Suppressor macrophage treated with lipopolysaccharide for 4 hours (primary cell): ENCODE measurements at regions not wholly inside any gene's neighbourhood (a gene's known extent, or its start where the extent isn't known, plus 50 kb on each side); places are given as distances from the start of the nearest gene placed in this dataset.
"Not testable (repeated sequence)": the region's sequence is repeated elsewhere in the genome, so short reads cannot be mapped to it uniquely, and the experiment has no call there.

ENCODE experiments used
- DNase-seq: peaks from one replicate; pipeline ENCODE4 v3.0.0-alpha.2; 2020

DNA sequence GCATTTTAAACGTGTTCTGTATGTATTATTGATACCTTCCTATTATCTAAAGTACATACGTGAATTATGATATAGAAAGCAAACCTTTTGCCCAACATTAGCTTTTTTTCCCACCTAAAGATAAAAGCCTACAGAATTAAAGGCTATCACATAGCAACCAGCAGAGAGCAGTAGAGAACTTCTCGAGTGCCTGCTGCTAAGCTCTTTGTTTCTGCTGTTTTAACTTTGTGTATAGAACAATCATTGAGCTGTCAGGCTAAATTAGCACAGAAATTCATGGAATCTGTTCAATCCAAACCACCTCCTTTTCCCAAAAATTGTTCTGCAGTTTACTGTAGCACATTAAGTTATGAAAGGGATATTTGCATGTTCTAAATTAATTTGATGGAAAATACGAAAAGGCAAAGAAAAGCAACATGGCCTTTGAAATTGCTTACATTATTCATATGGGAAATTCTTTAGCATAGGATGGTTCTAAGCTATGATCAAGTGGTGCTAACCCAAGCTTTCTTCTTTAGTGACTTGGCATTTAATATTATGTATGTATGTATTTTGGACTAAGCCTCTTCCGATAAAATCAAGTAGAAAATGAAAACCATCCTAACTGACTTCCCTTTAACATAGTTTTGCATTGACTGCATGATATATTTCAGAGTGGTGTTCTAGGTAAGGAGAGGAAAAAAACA is 1288.5 kb downstream of the GATA3 start:
- peak; percentile 31 for DNase-seq

DNA sequence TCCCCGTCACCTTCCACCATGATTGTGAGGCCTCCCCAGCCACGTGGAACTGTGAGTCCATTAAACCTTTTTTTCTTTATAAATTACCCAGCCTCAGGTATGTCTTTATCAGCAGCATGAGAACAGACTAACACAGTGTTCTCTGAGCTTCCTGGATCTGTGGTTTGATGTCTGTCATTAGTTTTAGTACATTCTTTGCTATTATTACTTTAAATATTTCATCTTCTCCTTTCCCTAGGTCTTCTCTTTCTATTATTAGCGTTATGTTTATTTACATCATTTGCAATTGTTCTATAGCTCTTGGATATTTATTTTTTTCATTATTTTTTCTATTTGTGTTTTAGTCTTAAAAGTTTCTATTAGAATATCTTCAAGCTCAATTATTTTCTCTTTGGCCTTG is 1293.4 kb downstream of the GATA3 start:
- DNase-seq = not testable (repeated sequence)

DNA sequence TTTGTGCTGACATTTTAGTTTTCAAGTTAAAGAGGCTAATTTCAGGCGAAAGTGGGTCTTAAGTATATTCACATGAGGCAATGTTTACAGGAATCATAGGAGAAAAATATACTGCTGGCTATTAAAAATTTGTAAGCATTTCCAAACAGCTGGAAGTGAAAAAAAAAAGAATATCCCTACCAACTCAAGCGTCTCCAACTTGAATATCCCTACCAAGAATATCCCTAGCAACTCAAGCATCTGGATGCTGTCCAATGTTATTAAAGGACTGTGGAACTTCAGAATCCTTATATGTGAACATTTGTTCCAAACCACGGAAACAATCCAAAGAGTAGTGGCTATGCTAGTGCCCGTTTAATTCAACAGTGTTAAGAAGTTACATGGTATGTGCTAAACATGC is 1303.0 kb downstream of the GATA3 start:
- DNase-seq = no peak

- no peak for DNase-seq
These were observed 1308.2 kb downstream of the GATA3 start for GRCh38 chr10:9362721-9363120.

- no peak for DNase-seq
These were observed 1324.7 kb downstream of the GATA3 start for GRCh38 chr10:9379183-9379582.

- DNase-seq = no peak
These were observed 1327.4 kb downstream of the GATA3 start for GRCh38 chr10:9381733-9382532.

- no peak for DNase-seq
These were observed 1328.0 kb downstream of the GATA3 start for GRCh38 chr10:9382533-9382866.

GRCh38 chr10:9390516-9390915 is 1336.0 kb downstream of the GATA3 start:
- no peak for DNase-seq

- DNase-seq = no peak
These were observed 1344.9 kb downstream of the GATA3 start for GRCh38 chr10:9399275-9399983.

DNA sequence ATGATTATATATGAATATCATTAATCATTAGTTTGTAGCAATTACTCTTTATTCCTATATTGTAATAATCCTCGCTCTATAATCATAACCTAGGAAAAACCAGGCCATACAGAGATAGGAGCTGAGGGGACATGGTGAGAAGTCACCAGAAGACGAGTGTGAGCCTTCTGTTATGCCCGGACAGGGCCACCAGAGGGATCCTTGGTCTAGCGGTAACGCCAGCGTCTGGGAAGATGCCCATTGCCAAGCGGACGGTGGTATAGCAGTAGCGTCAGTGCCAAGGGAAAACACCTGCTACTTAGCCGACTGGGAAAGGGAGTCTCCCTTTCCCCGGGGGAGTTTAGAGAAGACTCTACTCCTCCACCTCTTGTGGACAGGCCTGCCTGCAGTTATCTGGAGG is 1347.6 kb downstream of the GATA3 start:
- DNase-seq = not testable (repeated sequence)

- DNase-seq = not testable (repeated sequence)
These were observed 1348.2 kb downstream of the GATA3 start for GRCh38 chr10:9402507-9403195.

- not testable (repeated sequence) for DNase-seq
These were observed 1352.7 kb downstream of the GATA3 start for GRCh38 chr10:9407201-9407600.

DNA sequence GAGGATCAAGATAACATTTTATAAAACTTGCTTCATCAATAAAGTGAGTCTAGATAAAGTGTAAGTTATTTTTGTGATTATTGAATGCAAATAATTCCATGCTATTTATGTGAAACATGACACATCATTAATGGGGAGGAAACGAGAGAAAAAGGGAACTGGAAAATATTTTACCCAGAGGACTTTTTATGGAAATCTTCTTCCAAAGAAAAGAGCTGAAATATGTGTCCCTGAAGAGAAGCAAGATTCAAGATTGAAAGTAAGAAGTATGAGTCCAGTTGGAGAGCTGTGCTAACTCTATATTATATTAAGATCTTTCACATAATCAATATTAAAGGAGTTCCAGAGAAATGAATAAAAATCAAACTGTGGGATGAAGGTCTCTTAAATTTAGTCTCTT is 1361.8 kb downstream of the GATA3 start:
- no peak for DNase-seq

GRCh38 chr10:9419757-9420156 is 1365.3 kb downstream of the GATA3 start:
- DNase-seq = no peak

- DNase-seq = no peak
These were observed 1372.7 kb downstream of the GATA3 start for GRCh38 chr10:9427209-9427608.

GRCh38 chr10:9437131-9437530 is 1382.6 kb downstream of the GATA3 start:
- no peak for DNase-seq

DNA sequence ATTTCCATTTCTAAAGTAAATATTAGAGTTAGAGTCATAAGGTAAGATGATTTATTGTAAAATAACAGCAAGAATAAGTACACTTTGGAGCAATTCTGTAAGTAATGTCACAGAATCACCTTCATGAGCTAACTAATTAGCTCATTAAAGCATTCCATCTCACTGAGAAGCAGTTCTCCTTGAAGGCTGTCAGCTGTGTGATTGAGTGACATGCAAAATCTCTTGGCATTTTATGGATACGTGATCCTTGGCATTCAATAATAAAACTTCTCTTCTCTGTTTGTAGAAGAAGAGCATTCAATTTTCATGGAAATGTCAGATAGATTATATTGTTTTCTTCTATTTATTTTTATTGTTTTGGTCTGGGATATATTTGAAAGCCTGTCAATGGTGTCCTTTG is 1389.3 kb downstream of the GATA3 start:
- DNase-seq = no peak

GRCh38 chr10:9449530-9449929 is 1395.0 kb downstream of the GATA3 start:
- no peak for DNase-seq

DNA sequence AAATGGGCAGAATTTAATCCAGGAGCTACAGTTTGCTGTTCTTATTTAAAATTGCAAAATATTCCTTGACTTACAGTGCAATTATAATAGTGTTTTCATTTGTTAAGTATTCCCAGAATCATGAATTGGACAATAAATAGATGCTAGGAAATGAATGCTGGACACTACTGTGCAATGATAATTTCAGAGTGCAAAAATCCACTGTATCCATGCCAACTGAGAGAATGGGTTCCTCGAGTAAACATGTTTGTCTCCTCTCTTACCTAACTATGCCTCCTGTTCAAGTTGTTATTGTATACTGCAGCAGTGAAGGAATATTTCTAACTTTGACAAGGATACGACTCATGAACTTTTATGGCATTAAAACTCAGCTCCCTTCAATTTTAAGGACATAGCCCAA is 1396.3 kb downstream of the GATA3 start:
- no peak for DNase-seq

DNA sequence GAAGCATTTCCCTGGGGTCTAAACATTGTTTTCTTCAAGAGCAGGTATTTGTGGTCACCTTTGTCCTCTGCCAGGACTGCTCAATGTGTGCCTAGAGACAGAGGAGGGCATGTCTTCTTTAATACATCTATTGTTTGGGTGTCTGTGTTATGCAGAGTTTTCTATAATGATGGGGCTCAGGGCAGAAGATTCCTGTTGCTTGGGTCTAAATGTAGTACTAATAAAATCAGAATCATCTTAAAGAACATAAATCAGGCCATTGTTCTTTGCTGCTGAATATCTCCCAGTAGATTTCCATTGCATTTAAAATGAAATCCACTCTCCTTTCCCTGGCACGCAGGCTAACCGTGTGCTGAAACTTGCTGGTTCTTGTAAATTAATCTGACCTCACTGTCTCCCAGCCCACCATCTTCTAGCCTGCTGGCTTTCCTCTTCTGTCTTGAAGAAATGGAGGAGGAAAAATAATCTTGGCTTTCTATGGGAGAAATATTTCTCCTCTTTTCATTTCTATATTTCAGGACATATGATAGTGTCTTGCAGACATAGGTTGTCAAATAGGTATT is 1396.8 kb downstream of the GATA3 start:
- no peak for DNase-seq

GRCh38 chr10:9452056-9452455 is 1397.6 kb downstream of the GATA3 start:
- no peak for DNase-seq

DNA sequence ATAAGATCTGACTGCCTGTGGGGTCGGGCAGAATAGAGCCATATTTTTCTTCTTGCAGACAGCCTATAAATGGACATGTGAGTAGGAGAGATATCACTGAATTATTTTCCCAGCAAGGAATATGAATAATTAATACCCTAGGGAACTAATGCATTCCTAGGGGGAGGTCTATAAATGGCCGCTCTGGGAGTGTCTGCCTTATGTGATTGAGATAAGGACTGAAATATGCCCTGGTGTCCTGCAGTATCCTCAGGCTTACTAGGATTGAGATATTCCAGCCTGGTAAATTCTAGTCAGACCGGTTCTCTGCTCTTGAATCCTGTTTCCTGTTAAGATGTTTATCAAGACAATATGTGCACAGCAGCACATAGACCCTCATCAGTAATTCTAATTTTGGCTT is 1399.4 kb downstream of the GATA3 start:
- DNase-seq = not testable (repeated sequence)

DNA sequence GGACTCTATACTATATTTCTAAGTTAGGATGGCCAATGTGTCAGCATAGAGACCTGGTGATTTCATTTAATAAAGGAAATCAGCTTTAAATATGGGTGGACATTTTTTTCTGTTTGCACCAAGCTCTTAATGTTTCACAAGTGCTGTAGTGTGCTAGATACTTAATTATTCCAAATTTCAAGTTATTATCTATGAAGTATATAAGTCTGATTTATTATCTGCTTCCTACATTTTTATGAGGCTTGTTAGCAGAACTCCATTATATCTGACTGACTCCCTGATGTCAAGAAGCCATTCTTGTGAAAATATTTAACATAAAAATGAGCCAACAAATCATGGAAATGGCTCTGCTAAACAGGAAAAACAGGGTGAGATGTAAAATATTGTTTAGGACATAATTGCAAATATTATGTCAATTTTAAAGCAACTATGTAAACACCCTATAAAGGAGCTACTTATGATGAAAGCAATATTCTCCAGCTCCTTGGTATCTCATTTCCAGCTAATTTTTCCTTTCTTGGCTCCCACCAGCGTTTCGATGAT is 1415.2 kb downstream of the GATA3 start:
- no peak for DNase-seq
